ENCODE measurements at regions not wholly inside any gene's neighbourhood (a gene's known extent, or its start where the extent isn't known, plus 50 kb on each side); places are given as distances from the start of the nearest gene placed in this dataset.

DNA sequence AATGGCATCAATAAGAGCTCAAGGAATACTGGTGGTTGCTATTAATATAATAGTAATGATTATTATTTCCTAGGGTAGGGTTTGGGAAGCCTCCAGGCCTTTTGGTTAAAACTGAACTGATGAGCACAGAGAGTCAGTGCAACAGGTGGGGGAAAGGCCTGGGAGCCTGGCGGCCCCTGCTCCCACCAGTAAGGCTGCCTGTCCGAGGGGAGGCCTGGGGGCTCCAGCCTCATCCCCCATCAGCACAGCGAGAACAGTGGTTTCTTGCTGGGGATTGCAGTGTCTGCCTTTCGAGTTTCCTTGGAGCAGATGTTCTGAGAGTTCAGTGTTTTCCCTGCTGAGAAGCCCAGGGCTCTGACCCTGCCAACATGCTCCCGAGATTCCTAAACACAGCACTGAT lies 340.4 kb downstream of the CDH26 start:
- TF ChIP-seq POLR2AphosphoS5 (IDR thresholded peaks at IDR 0.05; ENCODE audit: low read depth, low read length) (no peak), POLR2A (IDR thresholded peaks at IDR 0.05; ENCODE audit: low read depth, low read length) (no peak)

Data from GM12891 (cell line).